Breast epithelium (tissue), 3 donors: ENCODE measurements at regions not wholly inside any gene's neighbourhood (a gene's known extent, or its start where the extent isn't known, plus 50 kb on each side); places are given as distances from the start of the nearest gene placed in this dataset.

ENCODE experiments used
- CTCF ChIP-seq, 3 donors: fragments of 450-650 bp; IDR thresholded peaks; one replicate each; pipeline ENCODE4 v1.5.1; 2016 to 2017; ENCODE audit warnings: antibody characterized with exemption in 3 of 3, mild to moderate bottlenecking in 3 of 3, moderate library complexity in 3 of 3
- POLR2A ChIP-seq: fragments of 450-650 bp; IDR thresholded peaks from one replicate; pipeline ENCODE4 v1.6.1; 2016; ENCODE audit warnings: antibody characterized with exemption, mild to moderate bottlenecking, moderate library complexity
- POLR2AphosphoS5 ChIP-seq, 3 donors: sonication (generic); formaldehyde crosslinking; IDR thresholded peaks; one replicate each; pipeline ENCODE4 v1.6.1; 2017; ENCODE audit warnings: antibody characterized with exemption in 3 of 3

- TF ChIP-seq CTCF (IDR thresholded peaks at IDR 0.05) (no peak), POLR2A (no peak), POLR2AphosphoS5 (IDR thresholded peaks at IDR 0.05) (no peak)
These were observed 134.5 kb downstream of the PTPRS start for GRCh38 chr19:5205937-5206750.
